ENCODE measurements at regions not wholly inside any gene's neighbourhood (a gene's known extent, or its start where the extent isn't known, plus 50 kb on each side); places are given as distances from the start of the nearest gene placed in this dataset.

DNA sequence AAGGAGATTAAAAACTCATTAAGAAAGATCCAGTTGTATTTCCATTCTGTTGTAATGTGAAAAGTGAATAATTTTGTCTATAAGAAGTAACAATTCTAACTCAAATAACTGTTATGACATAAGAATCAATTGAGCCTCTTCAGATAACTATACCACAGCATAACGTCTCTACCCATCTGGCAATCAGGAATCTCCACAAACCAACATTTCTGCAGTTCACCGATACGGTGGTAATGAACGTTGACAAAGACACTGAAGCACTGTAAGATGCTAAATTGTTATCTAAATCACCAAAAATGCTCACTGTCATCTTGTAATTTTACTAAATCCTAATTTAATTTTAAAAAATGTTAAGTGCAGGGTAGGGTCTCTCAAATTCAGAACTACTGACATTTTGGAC lies 130.9 kb upstream of the USP15 start:
- H3K4me1 Mint-ChIP-seq: peaks cover 4% of the 10 kb centered on the region
- H3K27ac Mint-ChIP-seq: no peak overlapping the region
- DNase-seq: no peak

DNA sequence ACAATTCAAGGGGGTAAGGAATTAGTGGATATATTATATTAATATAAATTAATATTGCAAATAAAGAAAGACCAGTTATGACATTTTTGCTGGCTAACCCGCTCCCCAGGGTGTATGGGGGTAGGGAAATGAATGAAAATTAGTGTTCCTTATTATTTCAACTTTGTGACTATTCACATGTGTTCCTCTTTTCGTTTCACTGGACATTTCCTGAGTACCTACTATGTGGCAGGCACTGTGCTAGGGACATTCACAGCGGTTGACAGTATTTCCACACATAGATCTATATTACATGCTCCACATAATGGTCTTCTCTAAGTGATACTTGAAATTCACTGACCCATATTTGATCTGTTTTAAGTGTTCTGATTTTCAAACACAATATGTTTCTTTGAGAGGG lies 129.8 kb upstream of the USP15 start:
- Mint-ChIP-seq H3K27me3 (ENCODE audit: low read depth, poor library complexity) (peaks cover 4% of the 10 kb centered on the region), H3K4me1 (peaks cover 4% of the 10 kb centered on the region), H3K4me3 (no peak overlapping the region), H3K27ac (no peak overlapping the region), H3K9me3 (no peaks in the 10 kb centered on the region), H3K36me3 (ENCODE audit: low read depth) (no peaks in the 10 kb centered on the region)
- DNase-seq: no peak
- TF ChIP-seq, protein P1, sequence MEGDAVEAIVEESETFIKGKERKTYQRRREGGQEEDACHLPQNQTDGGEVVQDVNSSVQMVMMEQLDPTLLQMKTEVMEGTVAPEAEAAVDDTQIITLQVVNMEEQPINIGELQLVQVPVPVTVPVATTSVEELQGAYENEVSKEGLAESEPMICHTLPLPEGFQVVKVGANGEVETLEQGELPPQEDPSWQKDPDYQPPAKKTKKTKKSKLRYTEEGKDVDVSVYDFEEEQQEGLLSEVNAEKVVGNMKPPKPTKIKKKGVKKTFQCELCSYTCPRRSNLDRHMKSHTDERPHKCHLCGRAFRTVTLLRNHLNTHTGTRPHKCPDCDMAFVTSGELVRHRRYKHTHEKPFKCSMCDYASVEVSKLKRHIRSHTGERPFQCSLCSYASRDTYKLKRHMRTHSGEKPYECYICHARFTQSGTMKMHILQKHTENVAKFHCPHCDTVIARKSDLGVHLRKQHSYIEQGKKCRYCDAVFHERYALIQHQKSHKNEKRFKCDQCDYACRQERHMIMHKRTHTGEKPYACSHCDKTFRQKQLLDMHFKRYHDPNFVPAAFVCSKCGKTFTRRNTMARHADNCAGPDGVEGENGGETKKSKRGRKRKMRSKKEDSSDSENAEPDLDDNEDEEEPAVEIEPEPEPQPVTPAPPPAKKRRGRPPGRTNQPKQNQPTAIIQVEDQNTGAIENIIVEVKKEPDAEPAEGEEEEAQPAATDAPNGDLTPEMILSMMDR (IDR thresholded peaks at IDR 0.05): no peak

More for the DNA sequence above, 130.9 kb upstream of the USP15 start:
- no peaks in the 10 kb centered on the region for H3K9me3 Mint-ChIP-seq
- TF ChIP-seq, protein P1 (IDR thresholded peaks at IDR 0.05): no peak
- H3K4me3 Mint-ChIP-seq: no peak overlapping the region
- no peaks in the 10 kb centered on the region for H3K27me3 Mint-ChIP-seq (ENCODE audit: low read depth, poor library complexity)
- H3K36me3 Mint-ChIP-seq (ENCODE audit: low read depth): no peaks in the 10 kb centered on the region

DNA sequence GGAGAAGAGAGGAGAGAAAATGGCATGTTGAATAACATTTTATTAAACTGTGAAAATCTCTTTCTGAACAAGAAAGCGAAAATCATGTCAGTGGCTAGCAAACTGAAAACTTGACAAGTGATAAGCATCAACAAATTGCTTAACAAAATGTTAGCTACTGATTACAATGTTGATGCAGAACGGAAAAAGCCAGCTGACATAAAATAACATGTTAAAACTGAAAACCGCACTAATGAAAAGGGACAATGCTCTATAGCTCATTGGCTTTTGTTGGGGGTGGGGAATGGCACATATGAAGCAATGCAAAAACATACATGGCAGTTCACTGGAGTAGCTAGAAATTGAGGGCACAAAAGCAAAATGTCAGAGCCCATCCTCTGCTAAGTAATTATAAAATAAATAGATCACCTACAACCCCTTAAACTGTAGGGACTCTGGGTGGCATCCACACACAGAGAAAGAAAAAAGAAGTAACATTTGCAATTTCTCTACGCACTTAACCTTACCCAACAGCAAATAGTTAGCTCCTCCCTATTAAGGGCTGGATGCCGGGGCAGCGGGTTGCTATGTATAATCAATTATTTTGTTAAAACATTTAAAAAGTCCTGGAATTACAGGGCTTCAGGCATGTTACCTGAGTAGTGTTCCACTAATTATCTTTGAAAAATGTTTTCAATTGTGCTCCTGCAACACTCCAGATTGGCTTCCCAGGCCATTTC lies 129.2 kb upstream of the USP15 start:
- Mint-ChIP-seq H3K27ac (no peak overlapping the region), H3K27me3 (ENCODE audit: low read depth, poor library complexity) (peaks cover 4% of the 10 kb centered on the region), H3K9me3 (no peaks in the 10 kb centered on the region), H3K4me1 (peaks cover 4% of the 10 kb centered on the region), H3K4me3 (no peak overlapping the region), H3K36me3 (ENCODE audit: low read depth) (no peaks in the 10 kb centered on the region)
- TF ChIP-seq, protein P1 (IDR thresholded peaks at IDR 0.05): no peak
- no peak for DNase-seq

DNA sequence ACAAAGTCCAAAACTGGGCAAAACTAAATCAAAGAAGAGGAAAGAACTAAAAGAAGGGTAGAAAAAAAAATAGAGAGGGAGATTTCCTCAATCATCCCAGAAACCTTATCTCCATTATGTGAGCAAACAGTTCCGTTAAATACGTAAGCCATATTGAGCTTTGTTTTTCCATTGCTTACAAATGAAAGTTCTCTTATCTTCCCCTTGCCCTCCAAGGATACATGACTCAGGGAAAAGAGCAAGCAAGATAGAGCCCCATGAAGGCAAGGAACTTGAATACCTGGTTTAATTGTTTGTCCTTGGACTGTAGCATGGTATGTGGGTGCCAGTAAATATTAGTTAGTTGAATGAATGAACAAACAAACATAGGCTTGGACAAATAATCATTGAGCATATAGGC lies 126.8 kb upstream of the USP15 start:
- DNase-seq: no peak
- peaks cover 2% of the 10 kb centered on the region for H3K4me1 Mint-ChIP-seq
- no peaks in the 10 kb centered on the region for H3K9me3 Mint-ChIP-seq
- H3K36me3 Mint-ChIP-seq (ENCODE audit: low read depth): no peaks in the 10 kb centered on the region
- H3K4me3 Mint-ChIP-seq: no peak overlapping the region
- no peak overlapping the region for H3K27ac Mint-ChIP-seq
- TF ChIP-seq, protein P1 (IDR thresholded peaks at IDR 0.05): no peak
- H3K27me3 Mint-ChIP-seq (ENCODE audit: low read depth, poor library complexity): peaks cover 4% of the 10 kb centered on the region

DNA sequence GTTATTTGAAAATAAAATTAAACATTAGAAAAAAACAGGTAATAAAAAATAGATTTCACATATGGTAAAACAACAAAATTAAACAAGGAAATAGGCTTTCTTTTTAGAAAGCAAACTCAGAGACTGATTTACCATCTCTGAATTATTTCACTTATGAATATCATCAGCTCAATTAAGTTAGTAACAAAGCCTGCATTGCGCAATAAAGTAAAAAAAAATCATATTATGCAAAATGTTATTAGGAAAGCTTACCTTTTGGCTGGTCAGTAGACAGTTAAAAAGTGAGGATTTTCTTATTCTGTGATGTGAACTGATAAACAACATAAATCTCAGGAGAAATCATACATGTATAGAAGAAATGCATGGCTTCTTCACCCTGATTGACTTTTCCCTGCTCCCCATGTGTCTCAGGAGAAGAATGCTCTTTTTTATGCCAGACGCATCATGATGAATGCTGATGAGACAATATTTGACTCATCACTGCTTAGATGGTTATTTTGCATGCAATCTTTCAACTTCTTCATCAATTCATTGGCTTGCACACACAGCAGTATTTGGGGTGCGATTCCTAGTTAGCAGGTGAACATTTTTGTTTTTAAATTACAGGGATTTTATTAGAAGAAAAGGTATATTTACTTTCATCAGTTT lies 124.5 kb upstream of the USP15 start:
- no peak for DNase-seq
- no peaks in the 10 kb centered on the region for H3K4me1 Mint-ChIP-seq
- no peak overlapping the region for H3K4me3 Mint-ChIP-seq
- H3K27ac Mint-ChIP-seq: no peak overlapping the region
- TF ChIP-seq, protein P1 (IDR thresholded peaks at IDR 0.05): no peak
- no peaks in the 10 kb centered on the region for H3K36me3 Mint-ChIP-seq (ENCODE audit: low read depth)
- H3K9me3 Mint-ChIP-seq: no peaks in the 10 kb centered on the region
- peaks cover 4% of the 10 kb centered on the region for H3K27me3 Mint-ChIP-seq (ENCODE audit: low read depth, poor library complexity)

DNA sequence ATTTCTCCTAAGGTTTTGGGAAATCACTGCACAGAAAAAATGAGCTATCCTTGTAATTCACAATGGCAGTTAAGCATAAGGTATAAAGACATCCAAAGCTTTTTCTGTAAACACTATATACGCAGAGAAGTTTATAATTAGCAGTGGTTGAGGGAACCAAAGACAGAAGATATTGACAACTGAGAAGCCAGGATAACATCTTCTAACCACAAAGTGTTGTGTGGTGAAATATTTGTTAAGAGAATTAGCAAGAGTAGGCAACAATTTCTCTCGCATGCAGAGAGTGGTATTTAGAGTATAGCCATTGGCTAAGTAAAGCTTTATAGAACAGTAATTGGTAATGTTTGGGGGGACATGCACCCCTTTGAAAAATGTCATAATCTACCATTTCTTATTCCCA lies 123.7 kb upstream of the USP15 start:
- Mint-ChIP-seq H3K27me3 (ENCODE audit: low read depth, poor library complexity) (peaks cover 4% of the 10 kb centered on the region), H3K4me1 (no peaks in the 10 kb centered on the region), H3K36me3 (ENCODE audit: low read depth) (no peaks in the 10 kb centered on the region), H3K4me3 (no peak overlapping the region), H3K9me3 (no peaks in the 10 kb centered on the region), H3K27ac (no peak overlapping the region)
- no peak for DNase-seq
- TF ChIP-seq, protein P1 (IDR thresholded peaks at IDR 0.05): no peak

All from nephron progenitor cell (in vitro differentiated cells).